ENCODE measurements at regions not wholly inside any gene's neighbourhood (a gene's known extent, or its start where the extent isn't known, plus 50 kb on each side); places are given as distances from the start of the nearest gene placed in this dataset.
"Not testable (repeated sequence)": the region's sequence is repeated elsewhere in the genome, so short reads cannot be mapped to it uniquely, and the experiment has no call there.

DNA sequence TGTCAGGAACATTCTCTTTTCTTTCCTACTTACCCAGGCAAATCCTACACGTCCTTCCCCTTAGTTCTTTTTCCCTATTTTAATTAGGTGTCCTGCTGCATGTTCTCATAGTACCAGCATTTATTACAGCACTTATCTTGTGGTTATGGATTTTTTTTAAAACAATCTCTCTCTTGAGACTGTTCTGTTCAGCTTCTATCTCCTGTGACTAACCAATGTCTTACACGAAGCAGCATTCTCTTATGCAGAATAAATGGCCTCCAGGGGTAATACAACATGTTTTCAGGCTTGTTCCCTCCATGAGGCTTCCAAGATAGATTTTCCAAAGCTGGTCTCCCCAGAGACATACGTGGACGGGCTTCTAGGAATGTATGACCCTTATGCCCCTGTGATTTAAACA lies 1096.1 kb upstream of the CELF2 start:
- no peak for DNase-seq (ENCODE audit: low read depth in 1 of 2, low spot score in 1 of 2)

GRCh38 chr10:9922126-9922870 lies 1095.4 kb upstream of the CELF2 start:
- no peak for DNase-seq (ENCODE audit: low read depth in 1 of 2, low spot score in 1 of 2)

DNA sequence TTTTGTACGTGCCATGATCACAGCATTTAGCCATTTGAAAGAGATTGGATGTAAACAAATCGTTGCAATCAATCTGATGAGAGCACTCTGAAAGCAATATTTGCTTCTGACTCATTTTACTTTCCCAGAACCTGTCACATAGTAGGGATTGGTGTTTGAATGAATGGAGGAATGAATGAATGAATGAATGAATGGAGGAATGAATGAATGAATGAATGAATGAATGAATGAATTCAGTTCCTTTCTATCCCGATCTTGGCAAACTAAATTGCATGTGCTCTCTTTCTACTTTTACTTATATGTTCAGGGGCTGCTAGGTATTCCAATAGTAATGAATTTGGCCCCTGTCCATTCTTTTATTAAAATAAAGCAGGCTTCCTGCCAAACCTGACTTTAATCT lies 1091.7 kb upstream of the CELF2 start:
- no peak for DNase-seq (ENCODE audit: low read depth in 1 of 2, low spot score in 1 of 2)

DNA sequence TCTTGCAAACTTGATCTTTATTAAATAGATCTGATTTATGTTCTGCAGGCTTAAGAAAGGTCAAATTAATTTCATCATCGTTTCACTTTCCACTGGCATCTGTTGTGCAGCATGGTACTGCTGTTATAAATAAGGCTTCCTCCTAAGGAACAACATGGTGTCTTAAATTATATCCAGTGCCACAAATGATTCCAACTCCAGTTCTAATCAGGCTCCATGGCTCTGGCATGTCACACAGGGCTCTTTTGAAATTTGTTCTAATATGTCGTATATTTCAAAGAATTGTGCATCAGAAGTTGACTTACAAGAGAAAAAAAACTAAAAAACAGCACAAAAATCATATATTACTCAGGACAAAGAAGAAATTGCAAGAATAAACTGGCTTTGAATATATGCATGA lies 1090.8 kb upstream of the CELF2 start:
- no peak for DNase-seq (ENCODE audit: low read depth in 1 of 2, low spot score in 1 of 2)

GRCh38 chr10:9939716-9940115 lies 1078.0 kb upstream of the CELF2 start:
- no peak for DNase-seq (ENCODE audit: low read depth in 1 of 2, low spot score in 1 of 2)

DNA sequence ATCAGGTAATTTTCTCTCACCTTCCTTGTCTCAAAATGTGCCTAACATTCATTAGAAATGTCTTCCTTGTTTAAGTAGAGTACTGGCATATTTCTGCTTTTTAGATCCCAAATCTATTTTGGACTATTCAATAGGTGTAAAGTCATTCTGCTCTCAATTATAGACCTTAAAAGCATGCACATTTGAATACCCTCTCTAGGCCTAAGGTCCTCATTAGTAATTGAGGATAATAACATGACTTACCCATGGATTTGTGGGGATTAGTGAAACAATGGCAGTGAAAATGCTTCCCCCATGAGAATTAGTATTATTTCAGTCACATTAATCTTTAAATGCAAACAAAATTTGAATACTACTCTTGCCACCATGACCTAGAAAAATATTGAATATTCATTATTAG lies 1073.0 kb upstream of the CELF2 start:
- no peak for DNase-seq (ENCODE audit: low read depth in 1 of 2, low spot score in 1 of 2)

DNA sequence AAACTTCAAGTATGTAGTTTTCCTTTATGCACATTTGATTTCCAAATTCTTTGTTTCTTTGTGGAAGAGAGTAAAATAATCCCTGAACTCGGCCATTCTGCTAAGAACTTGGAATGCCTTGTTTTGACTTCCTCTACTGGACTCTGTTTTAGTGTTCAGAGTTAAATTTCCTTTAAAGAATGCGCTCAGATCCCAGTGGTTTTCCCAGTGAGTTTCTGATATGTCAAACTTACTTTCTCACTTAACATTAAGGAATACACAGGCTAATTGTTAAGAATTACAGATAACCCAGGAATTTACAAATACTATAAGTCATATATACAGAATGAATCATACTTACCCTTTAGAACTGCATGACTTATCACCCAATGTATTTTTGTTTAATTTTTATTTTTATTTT lies 1067.6 kb upstream of the CELF2 start:
- no peak for DNase-seq (ENCODE audit: low read depth in 1 of 2, low spot score in 1 of 2)

- no peak for DNase-seq (ENCODE audit: low read depth in 1 of 2, low spot score in 1 of 2)
Measured at GRCh38 chr10:9951481-9952257, 1066.0 kb upstream of the CELF2 start.

- no peak for DNase-seq (ENCODE audit: low read depth in 1 of 2, low spot score in 1 of 2)
Measured at GRCh38 chr10:9957351-9957750, 1060.3 kb upstream of the CELF2 start.

DNA sequence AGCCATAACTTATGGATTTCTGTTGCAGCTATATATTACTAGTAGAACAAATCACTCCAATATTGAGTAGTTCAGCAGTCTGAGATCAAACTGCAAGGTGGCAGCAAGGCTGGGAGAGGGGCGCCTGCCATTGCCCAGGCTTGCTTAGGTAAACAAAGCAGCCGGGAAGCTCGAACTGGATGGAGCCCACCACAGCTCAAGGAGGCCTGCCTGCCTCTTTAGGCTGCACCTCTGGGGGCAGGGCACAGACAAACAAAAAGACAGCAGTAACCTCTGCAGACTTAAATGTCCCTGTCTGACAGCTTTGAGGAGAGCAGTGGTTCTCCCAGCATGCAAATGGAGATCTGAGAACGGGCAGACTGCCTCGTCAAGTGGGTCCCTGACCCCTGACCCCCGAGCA lies 1059.8 kb upstream of the CELF2 start:
- not testable (repeated sequence) for DNase-seq (ENCODE audit: low read depth in 1 of 2, low spot score in 1 of 2)

GRCh38 chr10:9965341-9965740 lies 1052.3 kb upstream of the CELF2 start:
- no peak for DNase-seq (ENCODE audit: low read depth in 1 of 2, low spot score in 1 of 2)

DNA sequence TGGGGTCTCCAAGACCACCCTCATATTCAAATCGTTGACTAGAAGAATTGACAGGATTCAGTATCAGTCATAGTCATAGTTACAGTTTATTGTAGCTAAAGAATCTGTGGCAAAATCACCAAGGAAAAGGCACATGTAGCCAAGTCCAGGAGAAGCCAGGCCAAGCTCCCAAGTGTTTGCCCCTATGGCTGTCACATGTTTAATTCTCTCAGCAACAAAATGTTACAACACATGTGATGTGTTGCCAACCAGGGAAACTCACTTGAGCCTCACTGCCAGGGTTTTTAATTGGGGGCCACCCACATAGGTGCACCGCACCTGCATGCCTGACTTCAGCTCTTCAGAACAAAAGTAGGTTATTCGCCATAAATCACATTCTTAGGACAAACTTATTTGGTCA lies 1030.9 kb upstream of the CELF2 start:
- no peak for DNase-seq (ENCODE audit: low read depth in 1 of 2, low spot score in 1 of 2)

- no peak for DNase-seq (ENCODE audit: low read depth in 1 of 2, low spot score in 1 of 2)
Measured at GRCh38 chr10:9987197-9987596, 1030.5 kb upstream of the CELF2 start.

GRCh38 chr10:9992661-9993060 lies 1025.0 kb upstream of the CELF2 start:
- DNase-seq (ENCODE audit: low read depth in 1 of 2, low spot score in 1 of 2): no peak

GRCh38 chr10:9994131-9994530 lies 1023.5 kb upstream of the CELF2 start:
- no peak for DNase-seq (ENCODE audit: low read depth in 1 of 2, low spot score in 1 of 2)

- no peak for DNase-seq (ENCODE audit: low read depth in 1 of 2, low spot score in 1 of 2)
Measured at GRCh38 chr10:9999627-10000026, 1018.0 kb upstream of the CELF2 start.

GRCh38 chr10:10007957-10008356 lies 1009.7 kb upstream of the CELF2 start:
- no peak for DNase-seq (ENCODE audit: low read depth in 1 of 2, low spot score in 1 of 2)

DNA sequence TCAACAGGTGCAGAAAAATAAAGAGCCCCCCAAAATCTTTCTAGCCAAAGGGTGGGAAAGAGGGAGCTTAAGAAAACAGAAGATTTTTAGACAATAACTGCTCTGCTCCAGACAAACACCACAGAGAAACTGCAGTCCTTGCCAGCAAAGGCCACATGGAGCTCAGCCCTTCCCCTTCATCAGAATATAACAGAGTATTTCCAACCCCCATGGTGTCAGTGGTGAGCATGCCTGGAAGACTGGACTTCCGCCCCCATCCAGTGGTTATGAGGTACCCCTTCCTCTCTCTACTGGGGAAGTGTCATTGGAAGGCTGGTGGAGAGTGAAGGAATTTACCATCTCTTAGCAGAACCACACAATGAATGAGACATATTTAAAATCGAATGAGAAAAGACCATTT lies 1007.3 kb upstream of the CELF2 start:
- no peak for DNase-seq (ENCODE audit: low read depth in 1 of 2, low spot score in 1 of 2)

- no peak for DNase-seq (ENCODE audit: low read depth in 1 of 2, low spot score in 1 of 2)
Measured at GRCh38 chr10:10014846-10015245, 1002.8 kb upstream of the CELF2 start.

- DNase-seq (ENCODE audit: low read depth in 1 of 2, low spot score in 1 of 2): no peak
Measured at GRCh38 chr10:10017716-10018115, 1000.0 kb upstream of the CELF2 start.

GRCh38 chr10:10020945-10021344 lies 996.7 kb upstream of the CELF2 start:
- no peak for DNase-seq (ENCODE audit: low read depth in 1 of 2, low spot score in 1 of 2)

DNA sequence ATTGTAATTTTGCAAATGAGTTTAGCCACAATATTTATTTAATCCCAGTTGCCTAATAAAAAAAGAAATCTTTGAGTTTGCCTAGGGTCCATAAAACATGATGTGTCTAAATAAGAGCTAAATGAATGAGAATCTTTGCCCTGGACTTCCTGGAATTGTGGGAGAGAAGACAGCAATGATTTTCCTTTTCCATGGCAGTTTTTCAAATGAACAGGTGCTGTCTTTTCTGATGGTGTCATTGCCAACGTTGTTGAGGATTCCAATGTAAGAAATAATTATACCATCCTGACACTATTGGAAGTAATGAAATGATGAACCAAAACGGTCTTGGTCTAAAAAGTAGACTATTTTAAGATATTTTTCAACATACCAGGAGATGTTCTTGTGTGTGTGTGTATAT lies 984.7 kb upstream of the CELF2 start:
- no peak for DNase-seq (ENCODE audit: low read depth in 1 of 2, low spot score in 1 of 2)

- no peak for DNase-seq (ENCODE audit: low read depth in 1 of 2, low spot score in 1 of 2)
Measured at GRCh38 chr10:10038348-10038747, 979.3 kb upstream of the CELF2 start.
